ENCODE measurements at regions not wholly inside any gene's neighbourhood (a gene's known extent, or its start where the extent isn't known, plus 50 kb on each side); places are given as distances from the start of the nearest gene placed in this dataset.
"Not testable (repeated sequence)": the region's sequence is repeated elsewhere in the genome, so short reads cannot be mapped to it uniquely, and the experiment has no call there.

DNA sequence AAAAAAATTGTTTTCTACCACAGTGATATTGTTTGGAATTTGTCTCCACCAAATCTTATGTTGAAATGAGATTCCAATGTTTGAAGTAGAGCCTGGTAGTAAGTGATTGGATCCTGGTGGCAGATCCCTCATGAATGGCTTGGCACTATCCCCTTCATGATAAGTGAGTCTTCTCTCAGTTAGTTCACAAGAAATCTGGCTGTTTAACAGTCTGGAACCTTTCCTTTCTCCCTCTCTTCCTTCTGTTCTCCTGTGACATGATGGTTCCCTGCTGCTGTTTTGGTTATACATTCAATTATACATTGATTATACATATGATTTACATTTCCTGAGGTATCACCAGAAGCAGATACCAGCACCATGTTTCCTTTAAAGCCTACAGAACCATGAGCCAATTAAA lies 442.2 kb downstream of the SLC6A15 start:
- no peak overlapping the region for H3K4me3 ChIP-seq (ENCODE audit: low read depth, low read length)
- DNase-seq (ENCODE audit: low read depth, low spot score): no peak
- H3K27me3 ChIP-seq (ENCODE audit: control insufficient read depth, insufficient read depth, low read length): no peaks in the 10 kb centered on the region
- TF ChIP-seq, protein P1, sequence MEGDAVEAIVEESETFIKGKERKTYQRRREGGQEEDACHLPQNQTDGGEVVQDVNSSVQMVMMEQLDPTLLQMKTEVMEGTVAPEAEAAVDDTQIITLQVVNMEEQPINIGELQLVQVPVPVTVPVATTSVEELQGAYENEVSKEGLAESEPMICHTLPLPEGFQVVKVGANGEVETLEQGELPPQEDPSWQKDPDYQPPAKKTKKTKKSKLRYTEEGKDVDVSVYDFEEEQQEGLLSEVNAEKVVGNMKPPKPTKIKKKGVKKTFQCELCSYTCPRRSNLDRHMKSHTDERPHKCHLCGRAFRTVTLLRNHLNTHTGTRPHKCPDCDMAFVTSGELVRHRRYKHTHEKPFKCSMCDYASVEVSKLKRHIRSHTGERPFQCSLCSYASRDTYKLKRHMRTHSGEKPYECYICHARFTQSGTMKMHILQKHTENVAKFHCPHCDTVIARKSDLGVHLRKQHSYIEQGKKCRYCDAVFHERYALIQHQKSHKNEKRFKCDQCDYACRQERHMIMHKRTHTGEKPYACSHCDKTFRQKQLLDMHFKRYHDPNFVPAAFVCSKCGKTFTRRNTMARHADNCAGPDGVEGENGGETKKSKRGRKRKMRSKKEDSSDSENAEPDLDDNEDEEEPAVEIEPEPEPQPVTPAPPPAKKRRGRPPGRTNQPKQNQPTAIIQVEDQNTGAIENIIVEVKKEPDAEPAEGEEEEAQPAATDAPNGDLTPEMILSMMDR (IDR thresholded peaks at IDR 0.05; ENCODE audit: low read depth, low read length): no peak
- no peak overlapping the region for H3K27ac ChIP-seq (ENCODE audit: low read depth, low read length)
- ChIA-PET CTCF (no interaction called here), POLR2A (no interaction called here)
- no peaks in the 10 kb centered on the region for H3K9me3 ChIP-seq (ENCODE audit: control insufficient read depth, insufficient read depth, low read length)

DNA sequence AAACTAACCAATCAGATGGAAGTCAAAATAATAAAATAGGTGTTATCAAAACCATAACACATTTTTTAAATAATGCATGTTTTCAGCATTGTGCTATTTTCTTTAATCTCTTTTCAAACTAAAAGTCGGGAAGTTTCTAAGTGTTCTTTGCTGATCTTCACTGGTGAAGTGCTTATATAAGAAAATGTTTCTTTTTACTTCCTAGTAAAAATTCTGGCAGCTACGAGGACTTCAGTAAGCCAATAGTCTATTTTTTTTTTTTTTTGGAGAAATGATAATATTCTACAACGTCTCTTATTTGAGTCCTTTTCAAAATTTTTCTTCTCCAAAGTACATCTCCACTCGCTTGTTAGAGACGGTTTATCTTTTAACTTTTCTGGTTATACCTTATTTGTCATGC lies 448.0 kb downstream of the SLC6A15 start:
- no peak for DNase-seq (ENCODE audit: low read depth, low spot score)
- POLR2A ChIA-PET: no interaction called here
- Histone ChIP-seq H3K27me3 (ENCODE audit: control insufficient read depth, insufficient read depth, low read length) (no peaks in the 10 kb centered on the region), H3K27ac (ENCODE audit: low read depth, low read length) (no peak overlapping the region), H3K4me3 (ENCODE audit: low read depth, low read length) (no peak overlapping the region), H3K9me3 (ENCODE audit: control insufficient read depth, insufficient read depth, low read length) (no peaks in the 10 kb centered on the region)
- TF ChIP-seq, protein P1 (IDR thresholded peaks at IDR 0.05; ENCODE audit: low read depth, low read length): no peak
- CTCF ChIA-PET: no interaction called here

DNA sequence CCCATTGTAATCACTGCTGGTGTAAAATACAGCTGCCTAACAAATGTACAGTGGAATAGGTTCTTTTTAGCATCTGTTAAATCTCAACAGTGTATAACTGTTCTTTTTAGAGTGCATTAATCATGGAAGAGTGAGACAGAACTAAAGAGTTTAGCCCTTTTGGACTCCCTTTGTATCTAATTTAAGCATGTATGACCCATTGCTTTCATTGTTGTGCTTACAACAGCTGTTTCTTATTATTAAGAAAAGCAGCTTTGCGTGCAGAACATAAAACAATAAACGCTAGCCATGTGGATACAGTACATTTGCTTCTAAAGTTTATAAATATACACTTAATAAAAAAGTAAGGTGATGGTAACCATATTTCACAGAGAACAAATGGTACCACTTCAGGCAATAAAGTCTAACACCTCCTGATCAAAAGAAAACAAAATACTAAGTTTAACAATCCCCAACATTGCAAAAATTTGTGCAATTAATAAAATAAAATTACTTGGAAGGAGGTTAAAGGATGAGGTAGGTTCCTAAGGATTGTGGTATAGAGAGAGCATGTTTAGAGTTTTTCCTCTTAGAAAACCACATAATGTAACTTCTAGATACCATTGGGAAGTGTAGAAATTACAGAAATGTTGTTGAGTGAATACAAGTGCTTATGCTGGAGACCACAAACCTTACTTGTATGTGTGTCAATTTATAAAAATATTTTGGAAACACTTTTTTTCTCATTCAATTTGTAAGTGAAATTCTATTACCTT lies 448.7 kb downstream of the SLC6A15 start:
- peak; percentile 21 for DNase-seq (ENCODE audit: low read depth, low spot score)
- ChIA-PET CTCF (no interaction called here), POLR2A (no interaction called here)
- Histone ChIP-seq H3K27me3 (ENCODE audit: control insufficient read depth, insufficient read depth, low read length) (no peaks in the 10 kb centered on the region), H3K9me3 (ENCODE audit: control insufficient read depth, insufficient read depth, low read length) (no peaks in the 10 kb centered on the region), H3K27ac (ENCODE audit: low read depth, low read length) (no peak overlapping the region), H3K4me3 (ENCODE audit: low read depth, low read length) (no peak overlapping the region)
- TF ChIP-seq, protein P1 (IDR thresholded peaks at IDR 0.05; ENCODE audit: low read depth, low read length): no peak

DNA sequence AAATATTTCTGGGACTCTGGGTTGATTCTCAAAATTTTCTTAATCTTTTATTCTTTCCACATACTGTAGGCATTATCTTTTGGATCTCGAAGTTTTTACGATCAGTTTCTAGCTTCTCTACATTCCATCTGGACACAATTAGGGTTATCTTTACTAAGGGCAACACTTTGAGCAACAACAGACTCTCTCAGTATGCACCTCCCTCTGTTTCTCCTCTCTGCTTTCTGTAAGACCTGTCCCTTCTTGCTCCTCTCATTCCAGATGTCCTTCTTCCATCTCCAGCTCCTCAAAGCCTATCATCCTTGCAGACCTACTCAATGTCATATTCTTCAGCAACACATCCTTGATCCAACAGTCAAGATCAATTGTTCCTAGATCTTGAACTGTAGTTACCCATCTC lies 457.0 kb downstream of the SLC6A15 start:
- TF ChIP-seq, protein P1 (IDR thresholded peaks at IDR 0.05; ENCODE audit: low read depth, low read length): no peak
- H3K9me3 ChIP-seq (ENCODE audit: control insufficient read depth, insufficient read depth, low read length): no peaks in the 10 kb centered on the region
- H3K27me3 ChIP-seq (ENCODE audit: control insufficient read depth, insufficient read depth, low read length): no peaks in the 10 kb centered on the region
- CTCF ChIA-PET: no interaction called here
- no peak overlapping the region for H3K4me3 ChIP-seq (ENCODE audit: low read depth, low read length)
- no peak overlapping the region for H3K27ac ChIP-seq (ENCODE audit: low read depth, low read length)
- POLR2A ChIA-PET: no interaction called here
- DNase-seq (ENCODE audit: low read depth, low spot score): no peak

DNA sequence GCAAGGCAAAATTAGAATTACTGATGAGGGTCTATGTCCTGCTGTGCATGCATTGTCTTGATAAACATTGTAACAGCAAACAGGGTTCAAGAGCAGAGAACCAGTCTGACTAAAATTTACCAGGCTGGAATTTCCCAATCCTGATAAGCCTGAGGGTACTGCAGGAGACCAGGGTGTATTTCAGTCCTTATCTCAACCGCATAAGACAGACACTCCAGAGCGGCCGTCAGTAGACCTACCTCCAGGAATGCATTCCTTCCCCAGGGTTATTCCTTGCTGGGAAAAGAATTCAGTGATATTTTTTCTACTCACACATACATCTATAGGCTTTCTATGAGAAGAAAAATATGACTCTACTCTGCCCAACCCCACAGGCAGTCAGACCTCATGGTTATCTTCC lies 466.1 kb downstream of the SLC6A15 start:
- DNase-seq (ENCODE audit: low read depth, low spot score); H3K9me3 ChIP-seq (ENCODE audit: control insufficient read depth, insufficient read depth, low read length); POLR2A ChIA-PET; CTCF ChIA-PET; H3K4me3 ChIP-seq (ENCODE audit: low read depth, low read length); H3K27ac ChIP-seq (ENCODE audit: low read depth, low read length); H3K27me3 ChIP-seq (ENCODE audit: control insufficient read depth, insufficient read depth, low read length): not testable (repeated sequence)

Data from AG04450 (cell line).